ENCODE measurements at regions not wholly inside any gene's neighbourhood (a gene's known extent, or its start where the extent isn't known, plus 50 kb on each side); places are given as distances from the start of the nearest gene placed in this dataset.

- DNase-seq = no peak
These were observed 54.2 kb upstream of the MCTP2 start for GRCh38 chr15:94177112-94177511.

- no peak for DNase-seq
These were observed 55.9 kb upstream of the MCTP2 start for GRCh38 chr15:94175420-94175819.

- DNase-seq = no peak
These were observed 57.0 kb upstream of the MCTP2 start for GRCh38 chr15:94174399-94174802.

- no peak for DNase-seq
These were observed 63.1 kb upstream of the MCTP2 start for GRCh38 chr15:94168250-94168649.

- no peak for DNase-seq
These were observed 66.4 kb upstream of the MCTP2 start for GRCh38 chr15:94164971-94165370.

GRCh38 chr15:94164202-94164807 is 67.1 kb upstream of the MCTP2 start:
- DNase-seq = peak; percentile 90

DNA sequence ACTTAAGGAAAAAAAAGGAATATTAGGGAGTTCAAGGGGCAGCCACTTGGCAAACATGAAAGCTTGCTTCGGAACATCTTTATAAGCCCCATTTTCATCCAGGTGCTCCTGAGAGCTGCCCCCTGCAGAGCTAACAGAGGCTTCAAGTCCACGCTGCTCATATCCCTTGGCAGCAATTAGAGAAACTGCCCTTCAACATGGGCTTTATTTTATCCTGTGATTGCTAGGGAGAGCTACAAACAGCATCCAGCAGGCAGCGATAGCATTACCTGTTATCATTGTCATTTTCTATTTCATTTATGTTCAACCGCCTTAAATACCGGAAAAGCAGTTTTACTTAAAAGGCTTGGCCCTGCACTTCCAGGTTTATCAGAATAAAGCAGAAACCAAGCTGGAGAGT is 68.4 kb upstream of the MCTP2 start:
- DNase-seq = peak; percentile 3

GRCh38 chr15:94154255-94154654 is 77.1 kb upstream of the MCTP2 start:
- no peak for DNase-seq

DNA sequence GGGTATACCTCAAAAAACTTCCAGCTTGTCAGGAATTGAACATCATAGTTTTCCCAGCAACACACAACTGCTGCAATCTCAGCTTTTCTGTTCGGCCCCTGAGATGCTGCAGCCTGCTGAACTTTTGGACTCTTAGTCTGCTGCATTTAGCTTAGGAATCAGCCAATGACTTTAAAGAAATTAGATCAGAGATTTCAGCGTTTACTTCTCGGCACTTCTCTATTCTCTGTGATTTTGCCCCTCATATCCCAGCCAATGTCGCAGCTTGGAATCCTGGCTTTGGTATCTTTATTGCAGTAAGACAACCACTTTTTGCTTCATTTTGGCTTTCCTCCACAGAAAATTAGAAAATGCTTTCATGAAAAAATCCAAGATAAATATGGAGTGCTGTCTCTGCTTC is 86.3 kb upstream of the MCTP2 start:
- DNase-seq = no peak

DNA sequence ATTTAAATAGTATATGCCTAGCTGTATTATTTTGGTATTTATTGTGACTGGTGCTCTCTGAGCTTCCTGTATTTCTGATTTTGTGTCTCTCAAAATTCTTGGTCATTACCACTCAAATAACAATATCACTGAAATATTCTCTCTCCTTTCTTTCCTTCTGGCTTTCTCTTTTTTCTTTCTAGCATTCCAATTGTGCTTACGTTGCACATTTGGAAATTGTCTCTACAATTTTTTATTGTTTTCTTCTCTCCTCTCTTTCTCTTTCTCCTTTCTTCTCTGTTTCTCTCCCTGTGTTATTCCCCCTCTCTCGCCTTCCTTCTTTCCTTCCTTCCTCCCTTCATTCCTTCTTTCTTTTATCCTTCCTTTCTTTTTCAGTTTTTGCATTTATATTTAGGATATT is 89.6 kb upstream of the MCTP2 start:
- no peak for DNase-seq

DNA sequence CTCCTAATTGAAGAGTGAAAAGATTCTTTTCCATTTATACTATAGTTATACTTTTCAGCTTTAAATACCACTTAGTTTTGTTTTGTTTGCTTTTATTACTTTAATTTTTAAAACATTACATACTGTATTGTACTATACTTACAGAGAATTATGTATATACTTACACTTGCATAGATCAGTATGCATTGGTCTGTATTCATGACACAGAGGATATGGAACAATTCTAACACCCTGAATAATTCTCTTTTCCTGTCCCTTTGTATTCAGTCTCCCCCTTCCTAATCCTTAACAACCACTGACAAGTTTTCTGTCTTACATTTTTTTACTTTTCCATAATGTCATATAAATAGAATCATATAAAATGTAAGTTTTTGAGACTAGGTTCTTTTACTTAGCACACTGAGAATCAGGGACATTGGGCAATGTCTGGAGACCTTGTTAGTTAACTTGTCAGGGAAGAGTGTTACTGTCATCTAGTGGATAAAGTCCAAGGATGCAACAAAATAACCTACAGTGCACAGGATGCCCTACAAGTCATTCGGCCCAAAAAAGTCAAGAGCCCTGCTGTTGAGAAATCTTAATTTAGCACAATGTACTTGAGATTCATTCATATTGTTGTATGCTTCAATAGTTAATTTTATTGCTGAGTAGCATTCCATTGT is 95.7 kb upstream of the MCTP2 start:
- no peak for DNase-seq

- DNase-seq = no peak
These were observed 99.5 kb upstream of the MCTP2 start for GRCh38 chr15:94131875-94132274.

GRCh38 chr15:94130504-94130903 is 100.9 kb upstream of the MCTP2 start:
- no peak for DNase-seq

GRCh38 chr15:94127006-94127405 is 104.4 kb upstream of the MCTP2 start:
- DNase-seq = no peak

DNA sequence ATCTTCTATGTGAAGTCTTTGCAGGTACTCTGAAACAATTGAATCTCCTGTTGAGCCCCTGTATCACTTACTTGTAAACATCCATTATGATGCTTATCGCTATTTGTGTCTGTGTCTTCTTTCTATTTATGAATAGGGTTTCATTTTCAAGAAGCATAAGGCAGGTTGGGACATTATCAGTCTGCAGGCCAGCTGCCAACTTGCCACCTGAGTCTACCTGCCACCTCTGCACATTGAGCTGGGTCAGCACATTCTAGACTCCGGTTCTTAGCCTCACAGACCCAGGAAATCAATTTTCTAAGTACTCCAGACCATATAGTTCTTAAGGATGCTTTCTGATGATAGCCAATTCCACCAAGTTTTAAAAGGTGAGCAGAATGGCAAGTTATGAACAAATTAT is 105.7 kb upstream of the MCTP2 start:
- DNase-seq = no peak

- DNase-seq = no peak
These were observed 106.2 kb upstream of the MCTP2 start for GRCh38 chr15:94125156-94125555.

DNA sequence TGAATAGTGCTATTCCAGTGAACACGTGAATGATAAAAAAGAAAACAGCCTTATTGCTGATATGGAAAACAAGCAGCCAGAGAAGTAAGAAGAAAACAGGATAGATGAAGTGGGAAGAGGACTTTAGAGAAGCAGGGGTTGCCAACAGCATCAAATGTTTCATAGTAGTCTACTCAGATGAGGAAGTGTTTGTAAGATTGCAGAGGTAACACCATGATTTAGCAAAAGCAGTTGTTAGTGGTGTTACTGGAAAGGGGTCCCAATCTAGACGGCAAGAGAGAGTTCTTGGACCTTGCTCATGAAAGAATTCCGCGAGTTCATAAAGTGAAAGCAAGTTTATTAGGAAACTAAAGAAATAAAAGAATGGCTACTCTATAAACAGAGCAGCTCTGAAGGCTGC is 108.8 kb upstream of the MCTP2 start:
- no peak for DNase-seq

DNA sequence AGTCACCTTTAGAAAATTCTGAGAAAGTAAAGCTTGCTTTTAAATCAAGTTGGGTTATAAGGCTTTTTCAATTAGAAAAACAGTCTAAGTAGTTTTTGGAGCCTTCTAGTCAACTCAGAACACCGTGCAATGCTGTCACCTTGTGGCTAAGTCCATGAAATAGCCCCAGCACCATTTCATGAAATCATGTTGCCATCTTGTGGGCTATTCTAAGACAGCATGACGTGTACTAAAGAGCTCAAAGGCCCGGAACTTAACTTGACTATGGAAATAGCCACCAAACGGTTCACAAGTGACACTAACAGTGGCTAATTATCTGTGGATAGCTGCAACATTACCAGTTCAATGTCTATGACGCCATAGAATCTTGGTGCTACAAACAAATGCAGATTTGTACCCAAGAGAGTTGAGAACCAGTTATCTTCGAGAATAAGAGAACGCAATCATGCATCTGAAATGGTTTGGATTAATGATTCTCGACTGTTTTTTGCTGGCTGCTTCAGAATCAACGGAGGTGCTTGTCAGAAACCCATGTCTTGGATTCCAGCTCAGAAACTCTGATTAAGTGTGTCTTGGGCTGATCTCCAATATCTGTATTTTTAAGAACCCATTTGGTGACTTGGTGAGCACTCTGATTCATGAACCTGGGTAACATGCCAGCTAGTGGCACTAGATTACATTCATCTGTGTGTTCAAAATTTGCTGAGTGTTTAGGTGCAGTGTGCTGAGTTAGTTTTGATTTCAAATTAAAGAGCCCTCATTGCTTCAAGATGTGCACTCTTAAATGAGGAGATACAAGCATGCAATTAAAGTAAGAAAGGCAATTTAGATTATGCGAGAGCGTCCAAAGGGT is 111.2 kb upstream of the MCTP2 start:
- DNase-seq = peak; percentile 95

- DNase-seq = no peak
These were observed 112.0 kb upstream of the MCTP2 start for GRCh38 chr15:94119298-94119811.

DNA sequence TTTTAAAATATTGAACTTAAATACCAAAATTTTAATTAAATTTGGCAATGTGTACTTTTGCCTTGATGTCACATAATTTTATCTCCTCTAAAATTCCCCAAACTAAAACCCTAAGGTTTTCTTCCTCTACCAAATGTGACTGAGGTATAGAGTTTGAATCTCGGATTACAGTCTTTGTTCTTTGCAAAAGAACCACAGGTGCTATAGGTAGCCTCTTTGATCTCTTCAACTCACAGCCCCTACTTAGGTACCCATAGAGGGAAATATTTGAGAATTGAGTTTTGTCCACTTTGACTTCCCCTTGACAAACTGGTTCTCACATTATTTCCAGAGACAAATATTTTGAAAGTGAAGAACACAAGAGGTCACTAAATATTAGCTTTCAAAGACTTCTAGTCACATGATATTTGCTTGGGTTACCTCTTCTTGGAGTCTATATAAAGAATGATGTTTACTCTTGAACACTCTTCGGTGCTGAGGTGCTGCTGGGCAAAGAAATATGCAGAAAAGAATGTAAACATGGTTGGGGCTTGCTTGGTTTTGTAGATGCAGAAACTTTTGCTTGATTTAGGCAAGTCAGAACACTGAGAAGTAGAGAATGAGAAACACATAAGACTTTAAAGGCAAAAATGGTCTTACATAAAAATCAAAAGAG is 120.8 kb upstream of the MCTP2 start:
- peak; percentile 21 for DNase-seq

- DNase-seq = no peak
These were observed 123.7 kb upstream of the MCTP2 start for GRCh38 chr15:94107652-94108051.

DNA sequence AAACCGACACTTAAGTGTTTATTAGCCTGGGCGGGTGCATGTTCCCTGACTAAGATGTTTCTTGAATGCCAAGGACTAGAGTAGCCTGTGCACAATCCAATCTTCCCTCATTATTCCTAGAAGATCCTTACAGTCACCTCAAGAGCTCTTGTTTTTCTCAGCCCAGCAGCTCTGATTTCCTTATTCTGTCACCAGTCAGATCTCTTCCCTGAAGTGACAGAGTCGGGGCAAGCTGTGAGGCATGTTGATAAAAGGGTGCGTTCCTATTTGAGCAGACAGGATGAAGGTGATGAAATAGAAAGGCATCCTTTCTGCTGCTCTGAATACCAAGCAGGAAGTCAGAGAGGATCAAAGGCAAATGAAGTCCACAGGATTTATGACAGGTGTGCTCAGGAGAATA is 125.6 kb upstream of the MCTP2 start:
- DNase-seq = no peak

- no peak for DNase-seq
These were observed 130.5 kb upstream of the MCTP2 start for GRCh38 chr15:94100863-94101262.
